ENCODE measurements at regions not wholly inside any gene's neighbourhood (a gene's known extent, or its start where the extent isn't known, plus 50 kb on each side); places are given as distances from the start of the nearest gene placed in this dataset.
A peak's percentile ranks its signal among the peaks of the same experiment; 100 is the strongest.

GRCh38 chr4:176885224-176885623 lies 92.5 kb upstream of the VEGFC start:
- H3K4me1 Mint-ChIP-seq (ENCODE audit: low read depth): peaks cover 82% of the 10 kb centered on the region
- no peaks in the 10 kb centered on the region for H3K27me3 Mint-ChIP-seq (ENCODE audit: insufficient read depth)
- no peak for TF ChIP-seq CTCF (IDR thresholded peaks at IDR 0.05)
- peaks cover 19% of the 10 kb centered on the region for H3K36me3 Mint-ChIP-seq (ENCODE audit: low read depth)
- H3K9me3 Mint-ChIP-seq: no peaks in the 10 kb centered on the region
- peak overlapping the region; percentile 62 for H3K27ac Mint-ChIP-seq
- DNase-seq: peak; percentile 13
- no peak overlapping the region for H3K4me3 Mint-ChIP-seq

- H3K4me3 Mint-ChIP-seq: no peak overlapping the region
- peak overlapping the region; percentile 62 for H3K27ac Mint-ChIP-seq
- peaks cover 77% of the 10 kb centered on the region for H3K4me1 Mint-ChIP-seq (ENCODE audit: low read depth)
- no peaks in the 10 kb centered on the region for H3K27me3 Mint-ChIP-seq (ENCODE audit: insufficient read depth)
- no peak for DNase-seq
- no peak for TF ChIP-seq CTCF (IDR thresholded peaks at IDR 0.05)
- H3K36me3 Mint-ChIP-seq (ENCODE audit: low read depth): peaks cover 13% of the 10 kb centered on the region
- no peaks in the 10 kb centered on the region for H3K9me3 Mint-ChIP-seq
Measured at GRCh38 chr4:176886135-176886534, 93.4 kb upstream of the VEGFC start.

GRCh38 chr4:176889776-176890175 lies 97.1 kb upstream of the VEGFC start:
- peaks cover 11% of the 10 kb centered on the region for H3K36me3 Mint-ChIP-seq (ENCODE audit: low read depth)
- TF ChIP-seq CTCF (IDR thresholded peaks at IDR 0.05): no peak
- DNase-seq: no peak

GRCh38 chr4:176894498-176894897 lies 101.8 kb upstream of the VEGFC start:
- Mint-ChIP-seq H3K36me3 (ENCODE audit: low read depth) (peaks cover 7% of the 10 kb centered on the region; the same call in 1 of the 2 replicates), H3K4me3 (no peak overlapping the region), H3K9me3 (no peaks in the 10 kb centered on the region), H3K27ac (no peak overlapping the region), H3K27me3 (ENCODE audit: insufficient read depth) (no peaks in the 10 kb centered on the region), H3K4me1 (ENCODE audit: low read depth) (peaks cover 61% of the 10 kb centered on the region)
- DNase-seq: no peak
- no peak for TF ChIP-seq CTCF (IDR thresholded peaks at IDR 0.05)

More at GRCh38 chr4:176889776-176890175, 97.1 kb upstream of the VEGFC start:
- Mint-ChIP-seq H3K9me3 (no peaks in the 10 kb centered on the region), H3K27me3 (ENCODE audit: insufficient read depth) (no peaks in the 10 kb centered on the region), H3K4me1 (ENCODE audit: low read depth) (peaks cover 60% of the 10 kb centered on the region), H3K4me3 (no peak overlapping the region), H3K27ac (no peak overlapping the region)

GRCh38 chr4:176896211-176896610 lies 103.5 kb upstream of the VEGFC start:
- Mint-ChIP-seq H3K4me3 (no peak overlapping the region), H3K4me1 (ENCODE audit: low read depth) (peaks cover 65% of the 10 kb centered on the region), H3K9me3 (no peaks in the 10 kb centered on the region), H3K36me3 (ENCODE audit: low read depth) (peaks cover 12% of the 10 kb centered on the region; the same call in 1 of the 2 replicates), H3K27me3 (ENCODE audit: insufficient read depth) (no peaks in the 10 kb centered on the region), H3K27ac (no peak overlapping the region)
- TF ChIP-seq CTCF (IDR thresholded peaks at IDR 0.05): peak; percentile 9; the same call in 1 of the 2 replicates
- DNase-seq: no peak

GRCh38 chr4:176897226-176897625 lies 104.5 kb upstream of the VEGFC start:
- Mint-ChIP-seq H3K36me3 (ENCODE audit: low read depth) (peaks cover 12% of the 10 kb centered on the region; the same call in 1 of the 2 replicates), H3K9me3 (no peaks in the 10 kb centered on the region), H3K27me3 (ENCODE audit: insufficient read depth) (no peaks in the 10 kb centered on the region), H3K4me1 (ENCODE audit: low read depth) (peaks cover 73% of the 10 kb centered on the region), H3K27ac (no peak overlapping the region), H3K4me3 (no peak overlapping the region)
- TF ChIP-seq CTCF (IDR thresholded peaks at IDR 0.05): no peak
- no peak for DNase-seq

Measured in HFFc6 (cell line).